ENCODE measurements at regions not wholly inside any gene's neighbourhood (a gene's known extent, or its start where the extent isn't known, plus 50 kb on each side); places are given as distances from the start of the nearest gene placed in this dataset.

DNA sequence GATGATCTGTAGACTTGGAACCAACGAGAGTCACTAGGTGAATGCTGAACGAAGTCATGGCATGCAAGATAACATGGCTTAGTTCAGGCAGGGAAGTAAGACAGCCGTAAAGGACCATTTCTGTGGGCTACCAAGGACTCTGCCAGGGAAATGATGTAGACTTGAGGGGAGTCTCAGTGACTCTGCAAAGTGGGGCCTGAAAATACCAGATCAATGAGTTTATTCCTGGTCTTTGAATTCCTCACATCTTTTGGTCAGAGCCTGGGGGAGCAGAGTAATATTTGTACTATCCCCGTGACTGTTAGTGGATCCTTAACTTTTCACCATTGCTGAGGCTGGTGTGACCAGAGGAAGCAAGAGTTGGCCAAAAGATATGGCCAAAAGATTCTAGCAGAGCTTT lies 60.7 kb upstream of the INHBA start:
- no peak for DNase-seq (ENCODE audit: low read depth in 1 of 2, low spot score in 1 of 2)
- in situ Hi-C loops (cut with HindIII; ENCODE audit: low pct_unique_long_range_greater_than_20kb, low sequenced_read_pairs) = no loop called here
- TF ChIP-seq JUND (IDR thresholded peaks at IDR 0.05; ENCODE audit: low read depth) = no peak

DNA sequence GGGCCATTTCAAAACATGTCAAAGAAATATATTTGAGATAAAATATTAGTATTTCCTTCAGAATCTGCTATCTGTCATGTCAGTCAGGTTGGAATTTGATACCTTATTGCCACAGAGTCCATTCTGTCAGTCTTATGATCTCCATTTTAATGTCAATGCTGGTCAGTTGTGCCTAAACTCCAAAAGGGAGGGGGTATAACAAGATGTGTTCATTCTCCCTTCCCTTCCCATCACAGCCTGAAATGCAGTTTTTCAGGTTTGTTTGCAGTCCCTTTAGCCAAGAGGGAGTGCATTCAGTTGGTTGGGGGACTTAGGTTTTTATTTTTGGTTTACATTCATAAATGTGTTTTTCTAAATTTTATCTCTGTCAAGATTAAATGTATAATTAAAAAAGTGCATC lies 59.8 kb upstream of the INHBA start:
- TF ChIP-seq JUND (IDR thresholded peaks at IDR 0.05; ENCODE audit: low read depth) = no peak
- no peak for DNase-seq (ENCODE audit: low read depth in 1 of 2, low spot score in 1 of 2)
- in situ Hi-C loops (cut with HindIII; ENCODE audit: low pct_unique_long_range_greater_than_20kb, low sequenced_read_pairs) = no loop called here

DNA sequence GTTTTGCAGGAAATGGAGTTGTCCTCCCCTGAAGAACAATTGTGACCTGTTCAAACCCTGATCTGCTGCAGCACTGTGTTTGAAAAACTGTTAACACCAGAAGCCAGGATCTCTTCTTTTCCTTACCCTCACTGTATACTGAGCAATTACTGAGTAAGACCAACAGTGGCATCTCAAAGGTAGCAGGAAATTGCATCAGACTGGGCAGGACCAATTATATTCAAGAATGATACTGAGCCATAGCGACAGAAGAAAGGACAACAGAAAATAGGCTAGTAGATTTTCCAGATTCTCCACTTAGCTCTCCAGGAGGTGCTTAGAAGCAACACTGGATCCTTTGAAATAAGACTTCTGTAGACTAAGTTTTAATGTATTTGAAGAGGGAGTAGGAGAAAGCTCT lies 57.4 kb upstream of the INHBA start:
- no peak for DNase-seq (ENCODE audit: low read depth in 1 of 2, low spot score in 1 of 2)
- no peak for TF ChIP-seq JUND (IDR thresholded peaks at IDR 0.05; ENCODE audit: low read depth)
- in situ Hi-C loops (cut with HindIII; ENCODE audit: low pct_unique_long_range_greater_than_20kb, low sequenced_read_pairs) = no loop called here

DNA sequence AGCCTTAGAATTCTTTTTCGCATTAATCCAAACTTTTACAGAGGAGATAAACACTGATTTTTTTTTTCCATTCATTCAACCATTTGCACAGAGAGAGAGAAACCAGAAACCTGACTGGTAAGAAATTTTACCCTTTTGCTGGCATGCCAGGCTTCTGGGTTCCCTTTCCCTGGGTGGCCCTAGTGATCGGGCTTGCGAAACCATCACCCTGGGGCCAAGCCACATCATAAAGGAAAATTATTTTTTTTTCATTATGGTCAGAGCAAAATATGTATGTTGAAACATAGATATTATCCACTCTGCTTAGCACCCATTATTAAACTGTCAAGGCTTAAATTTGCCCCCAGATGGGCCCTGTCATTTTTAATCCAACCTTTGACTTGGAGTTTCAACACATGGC lies 55.4 kb upstream of the INHBA start:
- in situ Hi-C loops (cut with HindIII; ENCODE audit: low pct_unique_long_range_greater_than_20kb, low sequenced_read_pairs) = no loop called here
- no peak for DNase-seq (ENCODE audit: low read depth in 1 of 2, low spot score in 1 of 2)
- no peak for TF ChIP-seq JUND (IDR thresholded peaks at IDR 0.05; ENCODE audit: low read depth)

DNA sequence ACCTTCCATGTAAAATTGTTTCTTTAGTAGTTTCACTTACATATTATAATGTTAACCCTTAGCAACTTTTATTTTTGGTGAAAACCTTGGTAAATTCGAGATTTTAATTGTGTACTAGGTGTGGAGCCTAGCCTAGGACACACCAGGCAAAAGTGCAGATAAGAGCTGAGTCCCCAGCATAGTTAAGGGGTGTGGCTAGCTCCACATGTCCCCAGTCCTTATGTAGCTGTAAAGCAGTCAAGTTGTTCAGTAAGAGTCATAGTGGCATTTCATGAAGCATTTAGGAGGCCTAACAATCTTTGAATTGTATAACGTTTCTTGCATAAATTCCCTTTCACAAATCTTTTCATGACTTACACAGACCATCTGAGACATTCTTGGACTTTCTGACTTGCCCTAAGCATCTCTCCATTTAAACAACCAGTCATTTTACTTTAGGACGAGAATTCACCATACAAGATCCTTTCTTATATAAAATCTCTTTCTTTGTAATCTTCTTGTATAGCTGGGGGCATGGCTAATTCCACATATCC lies 53.8 kb upstream of the INHBA start:
- no peak for DNase-seq (ENCODE audit: low read depth in 1 of 2, low spot score in 1 of 2)
- in situ Hi-C loops (cut with HindIII; ENCODE audit: low pct_unique_long_range_greater_than_20kb, low sequenced_read_pairs) = no loop called here
- no peak for TF ChIP-seq JUND (IDR thresholded peaks at IDR 0.05; ENCODE audit: low read depth)

DNA sequence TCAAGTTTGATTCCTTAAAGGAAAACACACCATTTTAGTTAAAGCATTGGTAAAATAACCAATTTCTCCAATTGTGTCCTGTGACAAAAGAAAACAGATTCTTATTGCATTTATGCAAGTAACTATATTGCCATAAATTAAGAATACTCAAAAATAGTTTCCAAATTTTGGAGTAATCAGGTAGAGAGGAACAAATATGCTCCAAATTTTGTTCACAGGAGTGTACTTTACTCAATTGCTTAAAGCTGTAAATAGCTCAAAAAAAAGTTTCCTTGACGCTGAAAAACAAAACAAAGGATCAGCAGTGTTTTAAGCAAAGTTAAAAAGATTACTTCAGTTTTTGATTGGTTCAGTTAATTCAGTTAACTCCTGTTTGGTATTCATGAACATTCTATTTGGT lies 52.2 kb upstream of the INHBA start:
- peak in 1 of 2 experiments; percentile 34 for DNase-seq (ENCODE audit: low read depth in 1 of 2, low spot score in 1 of 2)
- no peak for TF ChIP-seq JUND (IDR thresholded peaks at IDR 0.05; ENCODE audit: low read depth)
- in situ Hi-C loops (cut with HindIII; ENCODE audit: low pct_unique_long_range_greater_than_20kb, low sequenced_read_pairs) = no loop called here

DNA sequence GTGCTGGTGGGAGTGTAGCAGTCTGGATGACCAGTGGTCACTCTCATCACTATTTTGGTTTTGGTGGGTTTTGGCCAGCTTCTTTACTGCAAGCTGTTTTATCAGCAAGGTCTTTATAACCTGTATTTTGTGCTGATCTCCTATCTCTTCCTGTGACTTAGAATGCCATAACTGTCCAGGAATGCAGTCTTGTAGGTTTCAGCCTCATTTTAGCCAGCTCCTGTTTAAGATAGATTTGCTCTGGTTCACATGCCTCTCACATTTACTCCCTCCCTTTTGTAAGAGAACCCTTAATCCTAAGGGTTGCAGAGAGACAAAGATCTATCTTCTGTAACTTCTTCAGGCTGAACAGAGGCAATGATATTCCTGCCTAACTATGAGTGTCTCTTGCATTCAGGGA lies 51.2 kb upstream of the INHBA start:
- in situ Hi-C loops (cut with HindIII; ENCODE audit: low pct_unique_long_range_greater_than_20kb, low sequenced_read_pairs) = no loop called here

More for the DNA sequence above, 51.2 kb upstream of the INHBA start:
- DNase-seq (ENCODE audit: low read depth in 1 of 2, low spot score in 1 of 2) = no peak
- no peak for TF ChIP-seq JUND (IDR thresholded peaks at IDR 0.05; ENCODE audit: low read depth)
